HepG2 (cell line): ENCODE measurements at regions not wholly inside any gene's neighbourhood (a gene's known extent, or its start where the extent isn't known, plus 50 kb on each side); places are given as distances from the start of the nearest gene placed in this dataset.

ENCODE experiments used
- FOXC1 ChIP-seq: sonication (generic); formaldehyde crosslinking; IDR thresholded peaks from 2 replicates; pipeline ENCODE4 v1.8.0; 2022; ENCODE audit warnings: mild to moderate bottlenecking, missing genetic modification reagents, borderline replicate concordance
- FOXK2 ChIP-seq: fragments of 450-650 bp; IDR thresholded peaks from 2 replicates; pipeline ENCODE4 v1.6.1; 2016
- GFI1 ChIP-seq: sonication (generic); formaldehyde crosslinking; IDR thresholded peaks from 2 replicates; pipeline ENCODE4 v1.5.0; 2020; ENCODE audit warnings: missing genetic modification reagents, mild to moderate bottlenecking, borderline replicate concordance
- HIC2 ChIP-seq: sonication (generic); formaldehyde crosslinking; IDR thresholded peaks from 2 replicates; pipeline ENCODE4 v1.9.0; 2022; ENCODE audit warnings: low read depth, missing genetic modification reagents
- HNF1B ChIP-seq: sonication (generic); formaldehyde crosslinking; IDR thresholded peaks from 2 replicates; pipeline ENCODE4 v1.5.1; 2020; ENCODE audit warnings: mild to moderate bottlenecking, moderate library complexity, missing genetic modification reagents
- KDM2A ChIP-seq: sonication (generic); formaldehyde crosslinking; IDR thresholded peaks from 2 replicates; pipeline ENCODE4 v1.4.0; 2020; ENCODE audit warnings: low read depth, missing genetic modification reagents, borderline replicate concordance
- KMT2A ChIP-seq: sonication (generic); formaldehyde crosslinking; IDR thresholded peaks from 2 replicates; pipeline ENCODE4 v1.4.0; 2020; ENCODE audit warnings: missing genetic modification reagents
- LCORL ChIP-seq, 2 experiments: fragments of 450-650 bp in 1 of 2; sonication (generic) in 1 of 2; formaldehyde crosslinking in 1 of 2; IDR thresholded peaks; 2 replicates each; pipeline versions ENCODE4 v1.5.0 to v1.6.1; 2017 to 2020; ENCODE audit warnings: antibody characterized with exemption in 1 of 2, missing genetic modification reagents in 1 of 2
- PHB2 ChIP-seq: fragments of 450-650 bp; IDR thresholded peaks from 2 replicates; pipeline ENCODE4 v1.6.1; 2018; ENCODE audit not compliant: partially characterized antibody
- RAD51 ChIP-seq: fragments of 450-650 bp; IDR thresholded peaks from 2 replicates; pipeline ENCODE4 v1.6.1; 2016; ENCODE audit warnings: borderline replicate concordance
- RARG ChIP-seq: sonication (generic); formaldehyde crosslinking; IDR thresholded peaks from 2 replicates; pipeline ENCODE4 v1.4.0; 2020; ENCODE audit warnings: low read depth, mild to moderate bottlenecking, missing genetic modification reagents
- TBX3 ChIP-seq: fragments of 450-650 bp; IDR thresholded peaks from 2 replicates; pipeline ENCODE4 v1.6.1; 2017; ENCODE audit warnings: antibody characterized with exemption, mild to moderate bottlenecking, inconsistent platforms, borderline replicate concordance
- ZFP91 ChIP-seq: sonication (generic); formaldehyde crosslinking; IDR thresholded peaks from 2 replicates; pipeline ENCODE4 v1.9.0; 2022; ENCODE audit warnings: missing genetic modification reagents, mild to moderate bottlenecking, borderline replicate concordance
- ZMYM4 ChIP-seq: sonication (generic); formaldehyde crosslinking; IDR thresholded peaks from 2 replicates; pipeline ENCODE4 v1.8.1; 2023; ENCODE audit warnings: mild to moderate bottlenecking, missing genetic modification reagents
- ZNF101 ChIP-seq: sonication (generic); formaldehyde crosslinking; IDR thresholded peaks from 2 replicates; pipeline ENCODE4 v1.4.0; 2020; ENCODE audit warnings: mild to moderate bottlenecking, low read depth, missing genetic modification reagents, borderline replicate concordance
- ZNF33B ChIP-seq: sonication (generic); formaldehyde crosslinking; IDR thresholded peaks from 2 replicates; pipeline ENCODE4 v1.5.1; 2020; ENCODE audit warnings: mild to moderate bottlenecking, missing genetic modification reagents
- ZNF552 ChIP-seq: sonication (generic); formaldehyde crosslinking; IDR thresholded peaks from 2 replicates; pipeline ENCODE4 v1.9.0; 2022; ENCODE audit warnings: missing genetic modification reagents, mild to moderate bottlenecking, borderline replicate concordance
- ZNF607 ChIP-seq: sonication (generic); formaldehyde crosslinking; IDR thresholded peaks from 2 replicates; pipeline ENCODE4 v1.5.1; 2020; ENCODE audit warnings: missing genetic modification reagents, mild to moderate bottlenecking, borderline replicate concordance
- TF ChIP-seq, protein P1 (sequence below): IDR thresholded peaks from 2 replicates; pipeline ENCODE4 v1.6.1; 2016; ENCODE audit warnings: low read depth
- TF ChIP-seq, protein P2 (sequence below): sonication (generic); formaldehyde crosslinking; IDR thresholded peaks from 2 replicates; pipeline ENCODE4 v1.4.0; 2020; ENCODE audit warnings: missing genetic modification reagents

DNA sequence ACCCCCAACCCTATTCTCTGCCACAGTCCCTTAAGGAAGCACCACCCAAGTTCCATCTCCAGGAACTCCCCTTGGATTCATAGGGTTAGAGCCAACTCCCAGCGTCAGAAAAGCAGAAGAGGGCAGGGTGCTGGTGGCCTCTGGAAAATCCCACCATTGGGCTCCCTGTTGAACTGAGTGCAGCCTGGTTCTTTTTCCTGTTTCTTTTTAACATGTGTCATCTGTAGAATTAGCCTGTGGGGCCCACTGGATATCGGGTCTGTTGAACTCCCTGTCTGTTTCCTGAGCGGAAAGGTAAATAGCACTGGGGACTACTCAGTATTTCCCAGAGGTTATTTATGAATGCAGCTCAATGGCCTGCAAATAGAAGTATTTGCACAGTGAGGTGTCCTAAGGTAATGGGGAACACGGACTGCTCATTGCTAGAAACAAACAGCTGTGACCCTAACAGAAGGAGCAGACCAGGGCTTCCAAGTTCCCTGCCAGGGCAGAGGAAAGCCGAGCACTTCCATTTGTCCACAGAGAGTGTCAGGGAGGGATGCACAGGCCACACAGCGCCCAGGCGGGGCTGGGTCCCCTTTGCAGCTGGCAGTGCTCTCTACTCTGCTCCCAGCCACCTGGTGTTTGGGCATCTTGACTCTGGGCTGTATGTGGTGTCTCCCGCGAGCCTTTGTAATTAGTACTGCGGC is 102.6 kb downstream of the FHDC1 start (continued):
- TF ChIP-seq LCORL (IDR thresholded peaks at IDR 0.05) (no peak), LCORL (CRISPR knock-in tag; IDR thresholded peaks at IDR 0.05) (peak; percentile 52; the same call in 1 of the 2 replicates), TBX3 (peak; percentile 51; the same call in 1 of the 2 replicates), ZFP91 (CRISPR knock-in tag) (peak; percentile 39; the same call in 1 of the 2 replicates), RARG (CRISPR knock-in tag) (no peak), ZNF33B (0 out of 2 replicates have a peak, but pooled peaks have one; percentile 24), HNF1B (peak; percentile 81), ZNF101 (CRISPR knock-in tag) (no peak), KMT2A (CRISPR knock-in tag) (peak; percentile 14; the same call in 1 of the 2 replicates), GFI1 (0 out of 2 replicates have a peak, but pooled peaks have one; percentile 52), PHB2 (no peak), FOXK2 (peak; percentile 80; the same call in 1 of the 2 replicates), KDM2A (CRISPR knock-in tag) (no peak), ZNF607 (CRISPR knock-in tag) (peak; percentile 41; the same call in 1 of the 2 replicates), RAD51 (no peak), HIC2 (CRISPR knock-in tag) (peak; percentile 69; the same call in 1 of the 2 replicates), FOXC1 (CRISPR knock-in tag) (no peak), ZNF552 (CRISPR knock-in tag) (no peak), ZMYM4 (peak; percentile 47; the same call in 1 of the 2 replicates)
- TF ChIP-seq, protein P1, sequence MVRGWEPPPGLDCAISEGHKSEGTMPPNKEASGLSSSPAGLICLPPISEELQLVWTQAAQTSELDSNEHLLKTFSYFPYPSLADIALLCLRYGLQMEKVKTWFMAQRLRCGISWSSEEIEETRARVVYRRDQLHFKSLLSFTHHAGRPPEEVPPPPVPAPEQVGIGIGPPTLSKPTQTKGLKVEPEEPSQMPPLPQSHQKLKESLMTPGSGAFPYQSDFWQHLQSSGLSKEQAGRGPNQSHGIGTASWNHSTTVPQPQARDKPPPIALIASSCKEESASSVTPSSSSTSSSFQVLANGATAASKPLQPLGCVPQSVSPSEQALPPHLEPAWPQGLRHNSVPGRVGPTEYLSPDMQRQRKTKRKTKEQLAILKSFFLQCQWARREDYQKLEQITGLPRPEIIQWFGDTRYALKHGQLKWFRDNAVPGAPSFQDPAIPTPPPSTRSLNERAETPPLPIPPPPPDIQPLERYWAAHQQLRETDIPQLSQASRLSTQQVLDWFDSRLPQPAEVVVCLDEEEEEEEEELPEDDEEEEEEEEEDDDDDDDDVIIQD = 0 out of 2 replicates have a peak, but pooled peaks have one; percentile 15
- TF ChIP-seq, protein P2, sequence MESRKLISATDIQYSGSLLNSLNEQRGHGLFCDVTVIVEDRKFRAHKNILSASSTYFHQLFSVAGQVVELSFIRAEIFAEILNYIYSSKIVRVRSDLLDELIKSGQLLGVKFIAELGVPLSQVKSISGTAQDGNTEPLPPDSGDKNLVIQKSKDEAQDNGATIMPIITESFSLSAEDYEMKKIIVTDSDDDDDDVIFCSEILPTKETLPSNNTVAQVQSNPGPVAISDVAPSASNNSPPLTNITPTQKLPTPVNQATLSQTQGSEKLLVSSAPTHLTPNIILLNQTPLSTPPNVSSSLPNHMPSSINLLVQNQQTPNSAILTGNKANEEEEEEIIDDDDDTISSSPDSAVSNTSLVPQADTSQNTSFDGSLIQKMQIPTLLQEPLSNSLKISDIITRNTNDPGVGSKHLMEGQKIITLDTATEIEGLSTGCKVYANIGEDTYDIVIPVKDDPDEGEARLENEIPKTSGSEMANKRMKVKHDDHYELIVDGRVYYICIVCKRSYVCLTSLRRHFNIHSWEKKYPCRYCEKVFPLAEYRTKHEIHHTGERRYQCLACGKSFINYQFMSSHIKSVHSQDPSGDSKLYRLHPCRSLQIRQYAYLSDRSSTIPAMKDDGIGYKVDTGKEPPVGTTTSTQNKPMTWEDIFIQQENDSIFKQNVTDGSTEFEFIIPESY (CRISPR knock-in tag) = 0 out of 2 replicates have a peak, but pooled peaks have one; percentile 9
